Hippocampal formation (tissue), 2 donors: ENCODE measurements at regions not wholly inside any gene's neighbourhood (a gene's known extent, or its start where the extent isn't known, plus 50 kb on each side); places are given as distances from the start of the nearest gene placed in this dataset.
"Not testable (repeated sequence)": the region's sequence is repeated elsewhere in the genome, so short reads cannot be mapped to it uniquely, and the experiment has no call there.

ENCODE experiments used
- DNase-seq, 2 donors: peaks; one replicate each; lab custom pipeline; 2025; lab: John Stamatoyannopoulos, UW

- DNase-seq, result no peak
Observed at GRCh38 chr10:120204877-120205276, 252.2 kb upstream of the PLPP4 start.

DNA sequence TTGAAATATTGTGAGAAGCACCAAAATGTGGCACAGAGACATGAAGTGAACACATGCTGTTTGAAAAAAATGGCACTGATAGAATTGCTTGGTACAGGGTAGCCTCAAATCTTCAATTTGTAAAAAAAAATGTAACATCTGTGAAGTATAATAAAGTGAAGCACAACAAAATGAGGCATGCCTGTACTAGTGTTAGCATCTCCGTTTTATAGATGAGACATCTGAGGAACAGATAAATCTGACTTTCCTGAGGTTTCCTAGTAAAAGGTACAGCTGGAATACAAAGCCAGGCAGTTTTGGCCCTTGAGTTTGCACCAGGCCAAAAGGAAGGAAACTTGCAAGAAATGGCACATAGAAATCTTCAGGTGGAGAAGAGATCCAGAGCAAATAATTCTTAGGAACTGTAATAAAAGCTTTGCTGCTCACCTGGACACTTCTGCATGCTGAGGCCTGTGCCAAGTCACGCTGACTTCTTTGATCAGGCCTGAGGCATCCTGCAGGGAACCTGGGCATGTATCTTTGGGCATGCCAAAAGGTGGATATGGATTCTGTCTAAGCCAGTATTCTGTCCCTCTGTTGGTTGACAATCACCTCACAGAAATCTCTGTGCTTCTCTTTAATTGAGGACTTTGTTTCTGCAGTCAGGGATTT, 251.5 kb upstream of the PLPP4 start:
- no peak for DNase-seq

- no peak for DNase-seq
Observed at GRCh38 chr10:120208488-120208887, 248.5 kb upstream of the PLPP4 start.

GRCh38 chr10:120209124-120209762, 247.8 kb upstream of the PLPP4 start:
- DNase-seq, result no peak

- no peak for DNase-seq
Observed at GRCh38 chr10:120212275-120212674, 244.8 kb upstream of the PLPP4 start.

- not testable (repeated sequence) for DNase-seq
Observed at GRCh38 chr10:120213283-120213682, 243.7 kb upstream of the PLPP4 start.

- no peak for DNase-seq
Observed at GRCh38 chr10:120217736-120218135, 239.3 kb upstream of the PLPP4 start.

- no peak for DNase-seq
Observed at GRCh38 chr10:120221873-120222485, 235.0 kb upstream of the PLPP4 start.

DNA sequence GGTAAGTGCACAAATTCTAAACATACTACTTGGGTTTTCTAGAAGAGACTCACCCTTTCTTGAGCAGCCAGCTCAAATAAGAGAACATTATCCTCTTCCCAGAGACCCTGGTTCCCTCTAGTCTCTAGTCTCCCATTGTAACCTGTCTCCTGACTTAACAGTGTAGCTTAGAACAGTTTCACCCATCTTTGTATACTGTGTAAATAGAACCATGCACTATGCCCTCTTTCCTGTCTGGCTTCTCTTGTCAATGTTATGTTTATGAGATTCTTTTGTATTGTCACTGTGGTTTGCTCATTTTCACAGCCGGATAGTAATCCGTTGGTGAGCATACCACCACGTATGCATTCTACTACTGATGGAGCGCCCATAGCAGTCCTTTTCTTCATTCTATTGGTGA, 227.4 kb upstream of the PLPP4 start:
- DNase-seq, result no peak

DNA sequence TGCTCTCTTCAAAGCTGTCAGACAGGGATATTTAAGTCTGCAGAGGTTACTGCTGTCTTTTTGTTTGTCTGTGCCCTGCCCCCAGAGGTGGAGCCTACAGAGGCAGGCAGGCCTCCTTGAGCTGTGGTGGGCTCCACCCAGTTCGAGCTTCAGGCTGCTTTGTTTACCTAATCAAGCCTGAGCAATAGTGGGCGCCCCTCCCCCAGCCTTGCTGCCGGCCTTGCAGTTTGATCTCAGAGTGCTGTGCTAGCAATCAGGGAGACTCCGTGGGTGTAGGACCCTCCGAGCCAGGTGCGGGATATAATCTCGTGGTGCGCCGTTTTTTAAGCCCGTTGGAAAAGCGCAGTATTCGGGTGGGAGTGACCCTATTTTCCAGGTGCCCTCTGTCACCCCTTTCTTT, 217.3 kb upstream of the PLPP4 start:
- not testable (repeated sequence) for DNase-seq

DNA sequence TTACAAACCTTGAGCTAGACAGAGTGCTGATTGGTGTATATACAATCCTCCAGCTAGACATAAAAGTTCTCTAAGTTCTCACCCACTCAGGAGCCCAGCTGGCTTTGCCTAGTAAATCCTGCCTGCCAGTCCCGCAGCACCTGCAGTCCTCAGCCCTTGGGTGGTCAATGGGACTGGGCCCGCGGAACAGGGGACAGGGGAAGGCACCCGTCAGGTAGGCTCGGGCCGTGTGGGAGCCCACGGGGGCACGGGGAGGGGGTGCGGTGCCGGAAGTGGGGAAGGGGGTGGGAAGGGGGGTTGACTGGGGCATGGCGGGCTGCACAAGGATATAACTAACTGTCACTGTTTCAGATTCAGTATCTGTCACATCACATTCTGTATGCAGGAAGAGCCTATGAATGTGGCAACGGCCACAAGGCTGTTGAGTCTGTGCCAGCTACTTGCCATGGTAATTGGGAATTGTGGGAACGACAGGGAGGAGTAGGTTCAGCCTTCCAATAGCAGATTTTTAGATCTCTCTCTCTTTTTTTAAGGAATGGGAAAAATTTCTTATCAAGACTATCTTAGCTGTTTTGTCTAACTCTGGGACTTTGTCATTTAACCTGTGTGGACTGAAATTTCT, 205.1 kb upstream of the PLPP4 start:
- no peak for DNase-seq

GRCh38 chr10:120253131-120253530, 203.9 kb upstream of the PLPP4 start:
- DNase-seq, result no peak

- no peak for DNase-seq
Observed at GRCh38 chr10:120260456-120260855, 196.6 kb upstream of the PLPP4 start.

DNA sequence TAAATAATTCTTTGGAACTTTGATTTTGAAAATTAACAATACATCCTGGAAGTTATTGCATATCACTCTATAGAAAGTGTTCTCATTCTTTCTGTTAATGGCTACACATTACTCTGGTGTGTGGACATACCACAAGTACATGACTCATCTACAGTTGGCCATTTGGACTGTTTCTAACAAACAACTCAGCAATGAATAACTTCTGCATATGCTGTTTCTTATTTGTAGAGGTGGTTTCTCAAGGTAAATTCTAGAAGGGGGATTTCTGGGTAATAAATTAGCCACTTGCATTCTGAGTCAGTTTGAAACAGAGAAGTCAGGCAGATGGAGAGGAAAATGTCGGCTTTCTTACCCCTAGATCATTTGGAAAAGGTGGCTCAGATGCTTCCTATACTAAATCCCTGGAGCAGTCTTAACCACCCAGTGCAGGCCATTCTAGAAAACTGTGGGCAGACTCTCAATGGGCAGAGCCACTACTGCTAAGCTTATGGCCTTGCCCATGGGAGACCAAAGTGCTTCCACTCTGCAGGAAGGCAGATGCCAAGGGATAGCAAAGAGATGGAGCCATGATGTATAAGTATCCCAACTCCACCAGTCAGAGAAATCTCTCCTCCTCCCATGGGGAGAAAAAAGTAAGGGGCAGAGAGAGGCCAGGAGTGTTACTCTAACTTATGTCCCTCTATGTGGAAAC, 194.0 kb upstream of the PLPP4 start:
- no peak for DNase-seq

GRCh38 chr10:120266022-120266421, 191.0 kb upstream of the PLPP4 start:
- DNase-seq, result no peak

- DNase-seq, result no peak
Observed at GRCh38 chr10:120270906-120271305, 186.1 kb upstream of the PLPP4 start.

DNA sequence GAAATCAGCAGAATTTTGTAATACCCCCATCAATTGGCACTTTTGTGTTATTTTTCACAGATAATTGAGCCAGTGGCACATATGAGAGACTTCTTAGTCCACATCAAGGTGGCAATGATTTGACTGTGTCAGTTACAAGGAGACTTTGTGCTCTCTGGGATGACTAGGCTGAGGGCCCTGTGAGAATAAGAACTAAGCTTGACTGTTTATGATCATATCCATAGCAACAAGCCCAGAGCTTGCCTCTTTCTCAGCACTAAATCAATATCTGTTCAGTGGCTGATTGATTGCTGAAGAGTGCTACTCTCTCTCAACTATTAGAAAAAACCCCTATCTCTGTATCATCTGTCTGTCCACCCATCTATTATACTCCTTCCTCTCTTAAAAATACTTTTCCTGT, 185.3 kb upstream of the PLPP4 start:
- no peak for DNase-seq

GRCh38 chr10:120272350-120272749, 184.7 kb upstream of the PLPP4 start:
- no peak for DNase-seq

GRCh38 chr10:120278069-120278468, 179.0 kb upstream of the PLPP4 start:
- no peak for DNase-seq

DNA sequence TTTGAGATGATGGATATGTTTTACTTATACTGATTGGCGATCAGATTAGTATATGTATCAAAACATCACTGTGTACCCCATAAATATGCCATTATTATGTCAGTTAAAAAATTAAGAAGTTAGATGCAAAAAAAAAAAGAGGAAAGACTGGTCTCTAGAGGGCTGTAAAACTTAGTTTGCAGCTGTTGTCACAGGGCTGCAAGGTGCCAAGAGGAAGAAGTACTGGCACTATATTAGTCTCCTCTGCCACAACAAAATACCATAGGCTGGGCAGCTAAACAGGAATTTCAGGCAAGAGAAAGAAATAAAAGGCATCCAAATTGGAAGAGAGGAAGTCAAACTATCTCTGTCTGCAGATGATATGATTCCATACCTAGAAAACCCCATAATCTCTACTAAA, 177.8 kb upstream of the PLPP4 start:
- DNase-seq, result no peak

- DNase-seq, result no peak
Observed at GRCh38 chr10:120282421-120282820, 174.6 kb upstream of the PLPP4 start.

DNA sequence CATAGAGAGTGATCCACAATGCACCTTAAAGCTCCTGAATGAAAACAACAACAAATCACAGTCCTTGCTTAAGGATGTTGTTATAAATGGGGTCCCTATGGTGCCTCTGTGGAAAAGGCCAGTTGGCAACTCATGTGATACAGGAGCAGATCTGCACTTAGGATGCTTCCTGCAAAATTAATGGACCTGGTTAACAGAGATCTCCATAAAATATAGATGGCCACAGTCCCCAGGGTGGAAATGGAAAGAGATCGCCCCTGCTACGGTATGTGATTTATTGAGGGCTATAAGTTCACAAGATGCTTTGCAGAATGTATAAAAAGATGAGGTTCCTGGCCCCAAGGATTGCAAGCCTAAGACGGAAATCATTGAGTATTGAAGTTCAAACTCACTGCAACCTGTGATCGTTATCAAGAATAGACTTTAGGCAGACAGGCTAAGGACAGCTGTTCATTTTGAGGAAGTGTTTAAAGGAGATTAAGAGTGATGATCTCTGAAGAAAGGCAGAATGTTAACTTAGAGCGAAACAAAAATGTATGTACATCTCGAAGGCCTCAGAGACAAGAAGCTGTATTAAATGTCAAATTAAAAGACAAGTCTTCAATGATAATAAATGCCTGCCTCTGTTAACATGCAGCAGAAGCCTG, 174.1 kb upstream of the PLPP4 start:
- DNase-seq, result no peak
